DND-41 (cell line): ENCODE measurements at regions not wholly inside any gene's neighbourhood (a gene's known extent, or its start where the extent isn't known, plus 50 kb on each side); places are given as distances from the start of the nearest gene placed in this dataset.
A peak's percentile ranks its signal among the peaks of the same experiment; 100 is the strongest.

ENCODE experiments used
- ATAC-seq: fragments of 200-7000 bp; cut with Tn5 transposase; 3 replicates; pipeline ENCODE4 v1.9.1; 2021; ENCODE audit warnings: low read depth; ENCODE audit not compliant: insufficient read depth
- DNase-seq: peaks from one replicate; pipeline ENCODE4 v3.0.0-alpha.2; 2020
- H2AFZ ChIP-seq: 2 replicates; pipeline ENCODE4 v1.6.0; 2012; ENCODE audit warnings: low read depth, low read length
- H3K27ac ChIP-seq: 2 replicates; pipeline ENCODE4 v1.5.1; 2012; ENCODE audit warnings: low read length, inconsistent platforms
- H3K27me3 ChIP-seq: fragments of 200-600 bp; sonication (generic); 2 replicates; pipeline ENCODE4 v1.6.0; 2012; ENCODE audit warnings: low read length, mild to moderate bottlenecking, inconsistent platforms; ENCODE audit not compliant: insufficient read depth, poor library complexity
- H3K36me3 ChIP-seq: 2 replicates; pipeline ENCODE4 v1.5.1; 2012; ENCODE audit warnings: low read length, inconsistent platforms; ENCODE audit not compliant: insufficient read depth
- H3K4me1 ChIP-seq: 2 replicates; pipeline ENCODE4 v1.5.1; 2012; ENCODE audit warnings: mild to moderate bottlenecking, low read length; ENCODE audit not compliant: insufficient read depth
- H3K4me2 ChIP-seq: 2 replicates; pipeline ENCODE4 v1.6.0; 2012; ENCODE audit warnings: mild to moderate bottlenecking, moderate library complexity, low read length, inconsistent platforms; ENCODE audit not compliant: insufficient read depth
- H3K4me3 ChIP-seq, 2 experiments: fragments of 200-600 bp in 1 of 2; shearing (Covaris generic) in 1 of 2; 2 replicates each; pipeline ENCODE4 v1.5.1; 2012 to 2016; ENCODE audit warnings: inconsistent platforms in 2 of 2, low read length in 2 of 2, mild to moderate bottlenecking in 2 of 2, low read depth in 1 of 2, moderate library complexity in 1 of 2
- H3K79me2 ChIP-seq: 2 replicates; pipeline ENCODE4 v1.6.0; 2012; ENCODE audit warnings: low read length, inconsistent platforms; ENCODE audit not compliant: insufficient read depth
- H3K9ac ChIP-seq: 2 replicates; pipeline ENCODE4 v1.6.0; 2012; ENCODE audit warnings: low read depth, mild to moderate bottlenecking, inconsistent platforms, low read length, moderate library complexity
- H3K9me3 ChIP-seq: 2 replicates; pipeline ENCODE4 v1.5.1; 2012; ENCODE audit warnings: low read length, moderate library complexity, mild to moderate bottlenecking, inconsistent platforms; ENCODE audit not compliant: insufficient read depth, severe bottlenecking
- H4K20me1 ChIP-seq: 2 replicates; pipeline ENCODE4 v1.6.0; 2012; ENCODE audit warnings: low read length; ENCODE audit not compliant: insufficient read depth
- EZH2 ChIP-seq: IDR thresholded peaks from 3 replicates; pipeline ENCODE4 v1.6.1; 2012; ENCODE audit warnings: borderline replicate concordance, low read depth, mild to moderate bottlenecking, moderate library complexity, low read length, inconsistent platforms; ENCODE audit not compliant: severe bottlenecking
- TF ChIP-seq, protein P1 (sequence below): IDR thresholded peaks from 2 replicates; pipeline ENCODE4 v1.5.1; 2012; ENCODE audit warnings: borderline replicate concordance, low read length, moderate library complexity, mild to moderate bottlenecking; ENCODE audit not compliant: poor library complexity, severe bottlenecking; ENCODE audit errors: extremely low read depth

DNA sequence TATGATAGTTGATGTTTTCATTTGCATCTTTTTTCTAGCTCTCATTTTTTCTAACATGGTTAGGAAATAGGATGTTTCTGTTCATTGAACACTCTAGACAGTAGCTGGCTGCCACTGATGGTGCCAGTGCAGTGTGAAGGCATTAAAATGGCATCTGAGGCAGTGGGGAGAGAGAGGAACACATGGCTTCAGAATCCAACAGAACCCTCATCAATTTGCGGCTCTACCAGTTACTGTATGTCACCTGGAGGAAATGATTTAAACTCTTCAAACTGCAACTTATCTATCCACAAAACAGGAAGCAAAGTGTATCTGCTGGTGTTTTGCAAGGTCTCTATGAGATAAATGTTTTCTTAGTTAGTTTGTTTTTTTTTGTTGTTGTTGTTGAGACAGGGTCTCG lies 305.2 kb upstream of the PRKCQ start:
- peak; percentile 67 for ATAC-seq
- Histone ChIP-seq H3K4me3 (no peak overlapping the region), H3K9ac (no peak overlapping the region; the same call in 1 of the 2 replicates)

DNA sequence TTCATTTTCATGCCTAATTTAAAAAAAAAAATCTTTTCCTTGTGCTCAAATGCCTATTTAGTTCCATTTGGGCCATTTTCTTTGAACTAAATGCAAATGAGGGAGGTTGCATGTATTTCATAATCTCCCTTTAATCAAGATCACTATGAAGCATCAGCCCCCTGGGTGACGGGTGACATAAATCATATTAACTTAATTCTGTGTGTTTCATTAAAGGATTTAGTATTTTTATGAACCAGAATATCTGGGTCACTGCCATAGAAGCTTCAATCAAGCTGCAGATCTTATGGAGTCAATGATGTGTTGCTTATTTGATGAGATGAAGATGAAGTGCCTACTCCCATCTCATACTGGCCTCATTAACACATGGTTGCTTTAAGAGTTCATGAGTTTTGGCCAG lies 301.9 kb upstream of the PRKCQ start:
- TF ChIP-seq, protein P1, sequence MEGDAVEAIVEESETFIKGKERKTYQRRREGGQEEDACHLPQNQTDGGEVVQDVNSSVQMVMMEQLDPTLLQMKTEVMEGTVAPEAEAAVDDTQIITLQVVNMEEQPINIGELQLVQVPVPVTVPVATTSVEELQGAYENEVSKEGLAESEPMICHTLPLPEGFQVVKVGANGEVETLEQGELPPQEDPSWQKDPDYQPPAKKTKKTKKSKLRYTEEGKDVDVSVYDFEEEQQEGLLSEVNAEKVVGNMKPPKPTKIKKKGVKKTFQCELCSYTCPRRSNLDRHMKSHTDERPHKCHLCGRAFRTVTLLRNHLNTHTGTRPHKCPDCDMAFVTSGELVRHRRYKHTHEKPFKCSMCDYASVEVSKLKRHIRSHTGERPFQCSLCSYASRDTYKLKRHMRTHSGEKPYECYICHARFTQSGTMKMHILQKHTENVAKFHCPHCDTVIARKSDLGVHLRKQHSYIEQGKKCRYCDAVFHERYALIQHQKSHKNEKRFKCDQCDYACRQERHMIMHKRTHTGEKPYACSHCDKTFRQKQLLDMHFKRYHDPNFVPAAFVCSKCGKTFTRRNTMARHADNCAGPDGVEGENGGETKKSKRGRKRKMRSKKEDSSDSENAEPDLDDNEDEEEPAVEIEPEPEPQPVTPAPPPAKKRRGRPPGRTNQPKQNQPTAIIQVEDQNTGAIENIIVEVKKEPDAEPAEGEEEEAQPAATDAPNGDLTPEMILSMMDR, result no peak
- TF ChIP-seq EZH2, result no peak
- H3K9me3 ChIP-seq, result no peaks in the 10 kb centered on the region
- no peak overlapping the region for H3K9ac ChIP-seq
- H3K27ac ChIP-seq, result no peak overlapping the region
- no peak for ATAC-seq
- no peaks in the 10 kb centered on the region for H3K36me3 ChIP-seq
- DNase-seq, result no peak
- no peak overlapping the region for H3K4me2 ChIP-seq
- no peak overlapping the region for H3K4me3 ChIP-seq
- no peaks in the 10 kb centered on the region for H3K79me2 ChIP-seq
- H2AFZ ChIP-seq, result no peak overlapping the region
- peaks cover 11% of the 10 kb centered on the region for H3K4me1 ChIP-seq
- no peaks in the 10 kb centered on the region for H3K27me3 ChIP-seq
- H4K20me1 ChIP-seq, result no peaks in the 10 kb centered on the region

More for the DNA sequence above, 305.2 kb upstream of the PRKCQ start:
- Histone ChIP-seq H4K20me1 (no peaks in the 10 kb centered on the region), H3K9me3 (no peaks in the 10 kb centered on the region), H3K36me3 (no peaks in the 10 kb centered on the region), H3K27me3 (no peaks in the 10 kb centered on the region), H3K4me2 (peak overlapping the region; percentile 43; the same call in 1 of the 2 replicates), H2AFZ (peak overlapping the region; percentile 57), H3K27ac (peak overlapping the region; percentile 39; the same call in 1 of the 2 replicates), H3K79me2 (no peaks in the 10 kb centered on the region), H3K4me1 (peaks cover 11% of the 10 kb centered on the region)
- TF ChIP-seq, protein P1, result no peak
- no peak for TF ChIP-seq EZH2
- no peak for DNase-seq

DNA sequence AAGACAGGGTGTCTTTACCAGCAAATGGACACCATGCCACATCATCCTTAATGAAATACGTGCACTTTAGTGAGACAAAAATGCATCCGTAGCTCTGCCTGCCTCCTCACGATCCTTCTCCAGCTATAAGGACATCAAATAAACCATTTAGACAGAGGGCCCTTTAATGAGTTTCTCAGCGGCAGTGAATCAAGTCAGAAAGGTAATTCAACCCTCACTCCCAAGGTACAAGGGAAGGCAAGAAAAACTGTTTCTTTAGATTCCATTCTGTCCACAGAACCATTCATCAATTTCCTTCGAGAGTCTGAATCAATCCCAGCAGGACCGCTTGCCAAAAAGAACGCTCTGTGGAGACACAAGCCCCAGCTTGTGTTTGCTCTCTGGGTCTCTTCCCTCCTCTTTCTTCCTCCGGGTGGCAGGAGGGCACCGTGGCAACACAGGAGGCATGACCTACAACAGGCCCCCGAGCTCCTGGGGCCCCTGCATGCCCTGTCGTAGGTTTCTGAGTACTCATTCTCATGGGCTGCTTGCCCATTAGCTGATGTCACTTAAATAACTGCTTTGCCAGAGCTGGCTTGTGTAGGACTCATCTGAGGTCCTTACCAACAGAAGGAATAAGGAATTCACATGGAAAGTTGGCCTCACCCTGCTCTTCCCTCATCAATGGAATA lies 297.8 kb upstream of the PRKCQ start:
- no peaks in the 10 kb centered on the region for H3K27me3 ChIP-seq
- H3K36me3 ChIP-seq, result no peaks in the 10 kb centered on the region
- no peak overlapping the region for H3K27ac ChIP-seq
- DNase-seq, result no peak
- H3K9ac ChIP-seq, result no peak overlapping the region
- no peaks in the 10 kb centered on the region for H3K9me3 ChIP-seq
- no peak overlapping the region for H3K4me2 ChIP-seq
- ATAC-seq, result no peak
- H2AFZ ChIP-seq, result no peak overlapping the region
- H3K79me2 ChIP-seq, result no peaks in the 10 kb centered on the region
- no peaks in the 10 kb centered on the region for H4K20me1 ChIP-seq
- no peak overlapping the region for H3K4me3 ChIP-seq
- no peaks in the 10 kb centered on the region for H3K4me1 ChIP-seq
- TF ChIP-seq, protein P1, result peak; percentile 24
- TF ChIP-seq EZH2, result no peak
